NK-92 treated with Interleukin-12 subunit alpha and Interleukin-12 subunit beta, amount 100 ng/mL, for 24 hours (cell line): ENCODE measurements at regions not wholly inside any gene's neighbourhood (a gene's known extent, or its start where the extent isn't known, plus 50 kb on each side); places are given as distances from the start of the nearest gene placed in this dataset.
"Not testable (repeated sequence)": the region's sequence is repeated elsewhere in the genome, so short reads cannot be mapped to it uniquely, and the experiment has no call there.

Experiments used
- DNase-seq: peaks from one replicate; lab custom pipeline; 2025; lab: John Stamatoyannopoulos, UW

GRCh38 chr16:52051414-52052172, 495.4 kb downstream of the TOX3 start:
- no peak for DNase-seq

DNA sequence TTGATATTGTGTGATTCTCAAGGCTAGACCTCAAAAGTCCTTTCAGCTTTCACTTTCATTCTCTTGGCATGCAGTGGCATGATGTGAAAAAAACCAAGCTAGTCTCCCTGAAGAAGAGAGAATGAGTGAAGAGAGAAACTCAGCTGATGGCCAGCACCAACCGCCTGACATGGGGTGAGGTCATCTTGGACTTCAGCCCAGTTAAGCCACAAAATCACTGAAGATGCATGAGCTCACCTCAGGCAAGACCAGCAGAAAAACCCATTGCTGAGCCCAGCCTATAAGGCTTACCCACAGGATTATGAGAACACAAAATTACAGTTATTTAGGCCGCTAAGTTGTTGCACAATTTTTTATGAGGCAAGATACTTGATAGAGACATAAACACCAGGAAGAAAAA, 496.5 kb downstream of the TOX3 start:
- DNase-seq: peak; percentile 1

- DNase-seq: no peak
Observed at GRCh38 chr16:52035436-52035835, 511.5 kb downstream of the TOX3 start.

DNA sequence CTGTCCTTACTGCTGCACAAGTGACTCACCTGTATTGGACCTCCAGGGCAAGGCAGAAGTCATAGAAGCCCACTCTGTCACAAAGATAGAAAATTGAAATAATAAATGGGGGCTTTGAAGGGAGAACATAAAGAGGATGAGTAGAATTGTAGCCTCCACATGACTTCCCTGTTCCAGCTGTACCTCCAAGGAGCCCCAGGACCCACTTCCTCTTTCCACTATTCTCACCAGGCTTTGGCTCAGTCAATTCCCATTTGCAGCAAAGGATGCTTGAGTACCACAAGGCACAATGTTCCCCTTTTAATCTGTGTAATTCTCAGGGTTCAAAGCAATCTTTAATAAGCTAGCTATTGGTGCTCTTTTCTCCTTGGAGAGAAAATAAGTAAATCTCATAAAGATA, 512.1 kb downstream of the TOX3 start:
- no peak for DNase-seq

DNA sequence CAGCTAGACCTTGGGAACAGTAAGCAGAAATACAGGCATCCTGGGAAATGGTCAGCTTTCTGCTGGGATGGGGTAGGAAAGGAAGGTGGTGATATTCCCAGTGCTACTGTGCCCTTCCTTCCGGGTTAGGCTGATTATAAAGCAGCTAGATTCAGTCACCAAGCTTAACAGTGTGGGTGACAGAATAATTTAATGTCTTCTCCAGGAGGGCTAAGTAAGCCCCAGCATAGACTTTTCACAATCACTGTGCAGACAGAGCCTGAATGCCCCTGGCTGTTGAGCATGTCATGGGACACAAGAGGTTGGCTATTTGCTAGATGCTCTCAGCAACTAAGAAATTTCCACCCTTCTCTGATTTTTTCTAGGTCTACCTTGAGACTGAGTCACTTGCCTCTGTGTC, 513.0 kb downstream of the TOX3 start:
- DNase-seq: no peak

DNA sequence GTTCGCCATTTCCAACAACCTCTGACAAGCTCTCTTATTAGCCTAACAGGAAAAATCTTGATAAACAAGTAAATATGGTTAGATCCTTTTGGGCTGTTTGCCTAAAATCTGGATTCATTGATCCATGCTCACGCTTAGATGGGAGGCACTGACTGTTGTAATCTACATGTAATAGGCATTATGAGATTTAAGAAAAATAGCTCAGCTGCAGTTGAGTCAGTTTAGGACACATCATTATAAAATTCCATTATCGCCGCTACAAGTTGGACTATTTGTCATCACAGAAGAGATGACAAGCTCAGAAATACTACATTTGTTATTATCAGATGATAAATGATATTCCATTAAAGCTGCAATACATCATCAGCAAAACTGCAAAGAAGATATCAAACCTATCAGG, 524.0 kb downstream of the TOX3 start:
- no peak for DNase-seq

GRCh38 chr16:52022177-52022576, 524.8 kb downstream of the TOX3 start:
- no peak for DNase-seq

- DNase-seq: no peak
Observed at GRCh38 chr16:52016387-52016786, 530.6 kb downstream of the TOX3 start.

- DNase-seq: no peak
Observed at GRCh38 chr16:52005551-52005950, 541.4 kb downstream of the TOX3 start.

DNA sequence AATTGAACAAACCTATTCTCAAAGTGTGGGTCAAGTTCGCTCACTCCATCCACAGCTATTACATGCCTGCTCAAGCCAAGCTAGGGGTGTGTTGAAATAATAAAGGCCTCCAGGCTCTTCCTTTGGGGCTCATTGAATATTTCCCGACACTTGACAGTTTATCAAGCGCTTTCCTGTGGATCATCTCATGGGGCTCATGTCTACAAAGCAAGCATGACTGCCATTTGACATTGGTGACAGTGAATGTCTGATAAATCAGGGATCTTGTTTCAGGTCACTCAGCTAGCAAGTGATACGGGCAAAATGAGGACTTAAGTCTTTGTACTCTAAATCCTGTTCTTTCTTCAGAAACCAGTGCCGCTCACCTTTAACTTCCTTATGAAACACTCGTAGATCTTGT, 542.6 kb downstream of the TOX3 start:
- DNase-seq: no peak

GRCh38 chr16:52002026-52002425, 544.9 kb downstream of the TOX3 start:
- DNase-seq: no peak

DNA sequence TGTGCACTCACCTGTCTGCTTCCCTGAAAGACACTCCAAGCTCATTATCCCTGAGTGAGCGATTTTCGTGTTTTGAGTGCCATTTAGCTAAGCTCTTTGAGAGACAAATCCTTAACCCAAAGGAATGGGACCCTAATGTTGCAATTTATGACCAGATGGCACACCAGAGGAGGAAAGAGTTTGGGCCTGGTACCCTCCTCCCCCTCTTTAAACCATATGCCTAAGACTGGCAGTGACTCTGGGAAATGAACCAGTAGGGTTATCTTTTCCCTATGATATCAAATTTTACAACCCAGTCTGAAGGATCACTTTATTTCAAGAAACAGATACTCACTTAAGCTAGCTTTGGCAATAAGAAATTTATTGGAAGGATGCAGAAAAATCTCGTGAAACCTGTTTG, 550.4 kb downstream of the TOX3 start:
- no peak for DNase-seq

- DNase-seq: no peak
Observed at GRCh38 chr16:51994597-51994996, 552.3 kb downstream of the TOX3 start.

- no peak for DNase-seq
Observed at GRCh38 chr16:51989637-51990230, 557.2 kb downstream of the TOX3 start.

GRCh38 chr16:51988977-51989376, 558.0 kb downstream of the TOX3 start:
- DNase-seq: no peak

DNA sequence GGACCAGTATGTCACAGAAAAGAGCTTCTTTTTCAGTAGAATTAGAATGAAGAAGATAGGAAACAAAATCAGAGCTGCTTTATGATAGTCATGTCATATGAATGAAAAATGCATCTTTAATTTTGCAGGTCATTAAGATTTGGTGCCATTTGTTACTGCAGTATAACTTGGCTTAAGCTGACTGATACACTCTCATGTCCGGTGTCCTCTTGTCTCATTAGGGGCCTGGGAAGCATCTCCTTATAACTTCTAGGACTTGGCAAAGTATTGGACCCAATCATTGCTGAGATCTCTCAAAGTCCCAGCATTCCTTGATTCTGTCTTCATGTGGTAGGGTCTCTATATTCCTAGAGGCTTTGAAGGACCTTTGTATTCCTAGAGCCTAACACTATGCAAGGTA, 559.4 kb downstream of the TOX3 start:
- DNase-seq: no peak

DNA sequence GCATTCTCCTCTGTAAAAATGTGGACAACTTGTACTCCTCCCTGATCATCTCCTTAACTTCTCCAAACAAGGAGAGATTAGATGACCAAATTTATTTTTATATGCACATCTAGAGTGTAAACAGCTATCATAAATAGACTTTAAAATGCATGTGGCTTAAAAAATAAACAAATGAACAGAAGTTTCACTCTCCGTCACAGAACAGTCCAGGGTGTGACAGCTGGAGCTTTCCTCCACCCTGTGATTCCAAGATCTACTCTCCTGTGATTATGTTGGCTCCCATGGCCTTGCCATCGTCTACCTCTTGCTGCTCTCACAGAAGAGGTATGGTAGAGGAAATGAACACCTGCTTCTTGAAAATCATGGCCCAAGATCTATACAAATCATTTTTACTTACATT, 560.2 kb downstream of the TOX3 start:
- no peak for DNase-seq

DNA sequence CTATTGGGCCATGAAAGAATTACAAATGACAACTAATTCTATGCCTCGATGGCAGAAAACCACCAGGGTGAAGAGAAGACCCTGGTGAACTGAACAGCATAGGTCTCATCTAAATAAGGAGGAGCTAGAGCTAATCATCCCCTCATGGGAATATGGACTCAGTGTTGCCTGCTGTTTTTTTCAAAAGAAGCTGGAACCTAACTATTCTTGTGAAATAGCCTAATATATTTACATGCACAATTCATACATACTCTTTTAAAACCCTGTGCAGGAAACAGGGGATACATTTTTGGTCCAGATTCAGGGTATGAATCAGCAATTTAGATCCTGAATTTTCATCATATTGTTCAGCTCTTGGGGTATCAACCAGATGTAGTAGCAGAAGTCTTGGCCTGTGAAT, 560.6 kb downstream of the TOX3 start:
- DNase-seq: no peak

DNA sequence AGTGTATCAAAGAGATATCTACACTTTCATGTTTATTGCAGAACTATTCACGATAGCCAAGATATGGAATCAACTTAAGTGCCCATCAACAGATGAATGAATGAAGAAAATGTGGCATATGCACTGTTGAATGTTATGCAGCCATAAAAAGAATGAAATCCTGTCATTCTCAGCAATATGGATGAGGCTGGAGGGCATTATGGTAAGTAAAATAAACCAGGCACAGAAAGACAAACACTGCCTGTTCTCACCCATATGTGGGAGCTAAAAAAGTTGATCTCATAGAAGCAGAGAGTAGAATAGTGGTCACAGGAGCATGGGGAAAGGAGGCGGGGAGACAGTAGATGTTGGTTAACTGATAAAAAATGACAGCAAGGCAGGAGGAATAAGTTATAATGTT, 561.8 kb downstream of the TOX3 start:
- DNase-seq: no peak

- DNase-seq: no peak
Observed at GRCh38 chr16:51984395-51984794, 562.5 kb downstream of the TOX3 start.

DNA sequence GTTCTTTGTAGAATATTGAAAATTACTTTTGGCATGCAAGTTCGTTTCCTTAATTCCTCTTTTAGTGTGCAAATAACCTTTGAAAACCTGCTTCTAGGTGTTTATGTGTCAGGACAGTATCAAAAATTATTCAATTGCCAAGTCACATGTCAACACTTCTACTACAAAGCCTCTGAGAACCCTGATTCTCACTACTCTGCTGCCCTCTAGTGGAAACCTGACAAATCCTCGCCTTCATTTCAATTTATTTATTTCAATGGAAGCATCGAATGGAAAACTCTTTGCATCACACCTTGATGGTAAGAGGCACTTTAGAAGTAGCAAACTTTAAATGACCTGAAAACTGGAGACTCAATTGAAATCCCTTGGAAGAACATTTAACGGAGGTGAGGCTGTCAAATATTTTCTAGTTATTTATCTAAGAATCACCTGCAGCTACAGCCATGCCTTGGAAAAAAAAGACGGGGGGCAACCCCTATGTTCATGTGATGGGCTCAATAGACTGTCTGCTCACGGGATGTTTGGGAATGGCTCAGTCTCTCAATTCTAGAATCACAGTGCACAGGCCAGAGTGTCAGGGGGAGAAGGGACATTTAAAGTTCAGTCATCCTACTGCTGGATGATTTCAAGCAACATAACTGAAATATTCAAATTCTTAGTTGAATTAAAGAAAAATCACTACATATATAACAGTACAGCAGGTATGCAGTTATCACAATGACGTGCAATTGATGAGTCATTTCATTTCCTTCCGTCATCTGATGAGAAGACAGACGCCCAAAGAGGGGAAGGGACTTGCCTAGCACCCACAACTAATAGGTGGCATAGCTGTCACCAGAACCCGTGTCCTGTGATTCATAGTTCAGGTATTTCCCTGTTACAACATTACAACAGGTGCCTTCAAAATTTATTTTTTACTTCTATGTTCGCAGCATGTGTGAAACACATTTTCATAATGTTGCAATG, 563.9 kb downstream of the TOX3 start:
- DNase-seq: peak; percentile 27

DNA sequence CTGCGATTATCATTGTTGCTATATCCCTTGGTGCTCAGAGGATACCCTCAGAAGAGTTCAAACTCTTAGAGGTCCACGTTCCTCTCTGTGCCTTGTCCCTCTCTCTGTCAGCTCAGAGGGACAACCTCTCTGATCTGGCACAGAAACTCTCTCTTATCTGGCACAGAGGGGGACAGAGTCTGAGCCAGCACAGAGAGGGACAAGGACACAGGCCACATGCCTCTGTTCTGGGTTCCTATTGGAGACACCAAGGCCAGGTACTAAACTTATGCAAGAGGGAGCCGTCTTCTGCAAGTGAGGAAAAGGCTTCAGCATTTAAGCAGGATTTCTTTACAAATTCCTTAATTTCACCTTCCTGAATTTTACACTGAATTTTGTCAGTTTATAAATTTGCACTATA, 565.2 kb downstream of the TOX3 start:
- no peak for DNase-seq

GRCh38 chr16:51977506-51977905, 569.4 kb downstream of the TOX3 start:
- DNase-seq: not testable (repeated sequence)
